ENCODE measurements at regions not wholly inside any gene's neighbourhood (a gene's known extent, or its start where the extent isn't known, plus 50 kb on each side); places are given as distances from the start of the nearest gene placed in this dataset.

- no peak for DNase-seq (ENCODE audit: low read depth, low spot score)
These were observed 396.5 kb downstream of the PRDM5 start for GRCh38 chr4:120526033-120526432.

- no peak for DNase-seq (ENCODE audit: low read depth, low spot score)
These were observed 397.4 kb downstream of the PRDM5 start for GRCh38 chr4:120525106-120525505.

GRCh38 chr4:120524237-120524636 lies 398.3 kb downstream of the PRDM5 start:
- DNase-seq (ENCODE audit: low read depth, low spot score), result no peak

- no peak for DNase-seq (ENCODE audit: low read depth, low spot score)
These were observed 401.8 kb downstream of the PRDM5 start for GRCh38 chr4:120520761-120521160.

GRCh38 chr4:120517966-120518365 lies 404.6 kb downstream of the PRDM5 start:
- peak; percentile 39 for DNase-seq (ENCODE audit: low read depth, low spot score)

GRCh38 chr4:120509719-120510118 lies 412.8 kb downstream of the PRDM5 start:
- DNase-seq (ENCODE audit: low read depth, low spot score), result no peak

GRCh38 chr4:120509222-120509621 lies 413.3 kb downstream of the PRDM5 start:
- no peak for DNase-seq (ENCODE audit: low read depth, low spot score)

DNA sequence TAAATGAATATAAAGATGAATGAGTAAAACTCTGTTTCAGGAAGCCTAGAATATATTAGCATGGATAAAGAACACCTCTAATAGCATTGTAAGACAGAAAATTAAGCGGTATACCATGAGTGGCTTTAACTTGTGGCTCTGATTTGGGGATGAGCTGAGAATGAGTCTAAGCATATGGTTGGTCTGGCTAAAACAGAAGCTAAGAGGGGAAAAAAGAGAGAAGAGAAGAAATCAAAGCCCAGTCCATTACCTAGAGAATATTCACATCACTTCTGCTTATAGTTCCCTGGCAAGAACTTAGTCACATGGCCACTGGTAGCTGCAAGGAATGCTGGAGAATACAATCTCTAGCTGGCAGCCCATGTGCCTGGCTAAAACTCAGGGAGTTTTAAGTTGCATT lies 414.5 kb downstream of the PRDM5 start:
- no peak for DNase-seq (ENCODE audit: low read depth, low spot score)

DNA sequence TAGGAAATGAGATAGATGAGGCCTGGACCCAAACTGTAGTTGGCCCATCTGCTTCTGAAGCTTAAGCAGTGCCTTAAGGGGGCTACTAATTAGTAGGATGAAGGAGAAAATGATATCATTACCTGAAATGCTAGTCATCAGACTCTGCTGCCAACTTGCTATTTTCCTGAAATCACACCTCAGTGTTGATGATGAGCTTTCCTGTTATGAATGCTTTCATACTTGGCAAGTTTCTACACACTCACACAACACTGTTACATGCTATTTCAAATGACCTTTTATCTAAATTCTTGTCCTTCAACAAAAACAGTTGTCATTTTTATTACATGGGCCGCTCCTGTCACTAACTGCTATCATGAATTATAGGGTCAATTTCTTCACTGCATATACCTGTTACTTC lies 416.0 kb downstream of the PRDM5 start:
- no peak for DNase-seq (ENCODE audit: low read depth, low spot score)

GRCh38 chr4:120498678-120499077 lies 423.8 kb downstream of the PRDM5 start:
- no peak for DNase-seq (ENCODE audit: low read depth, low spot score)

DNA sequence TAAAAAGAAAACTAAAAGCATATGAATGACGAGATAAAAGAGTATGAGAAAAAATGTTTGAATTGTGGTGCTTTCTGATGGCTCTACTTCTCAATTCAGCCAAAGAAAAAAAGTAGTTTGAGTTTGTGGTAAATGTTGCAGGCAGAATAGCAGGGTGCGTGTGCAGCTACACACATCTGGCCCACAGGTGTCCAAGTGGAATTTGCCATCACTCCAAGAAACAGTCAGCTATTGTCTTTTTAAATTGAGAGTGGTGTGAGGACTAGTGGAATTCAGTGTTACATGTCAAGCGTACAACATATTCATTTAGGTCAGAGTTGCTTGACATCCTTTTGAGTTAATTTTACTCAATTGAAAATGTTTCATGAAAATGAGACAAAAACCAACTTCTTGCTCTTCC lies 424.8 kb upstream of the MAD2L1 start:
- DNase-seq (ENCODE audit: low read depth, low spot score), result no peak

DNA sequence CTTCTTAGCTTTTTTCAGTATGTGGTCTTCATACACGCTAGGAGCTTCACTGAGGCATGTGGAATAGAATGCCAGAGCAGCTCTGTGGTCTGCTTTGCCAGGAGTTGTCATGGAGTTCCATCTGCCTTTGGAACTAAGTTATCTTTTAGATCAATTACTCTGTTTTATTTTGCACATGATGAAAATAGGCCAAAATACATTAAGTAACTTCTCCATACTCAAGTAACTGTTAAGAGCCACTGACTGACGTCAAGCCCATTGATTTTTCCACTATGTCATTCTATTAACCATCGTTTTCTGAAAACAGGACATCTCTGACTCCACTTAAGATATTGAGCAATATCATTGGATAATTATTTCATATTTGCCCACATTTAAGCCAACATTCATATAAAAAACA lies 415.1 kb upstream of the MAD2L1 start:
- DNase-seq (ENCODE audit: low read depth, low spot score), result no peak

DNA sequence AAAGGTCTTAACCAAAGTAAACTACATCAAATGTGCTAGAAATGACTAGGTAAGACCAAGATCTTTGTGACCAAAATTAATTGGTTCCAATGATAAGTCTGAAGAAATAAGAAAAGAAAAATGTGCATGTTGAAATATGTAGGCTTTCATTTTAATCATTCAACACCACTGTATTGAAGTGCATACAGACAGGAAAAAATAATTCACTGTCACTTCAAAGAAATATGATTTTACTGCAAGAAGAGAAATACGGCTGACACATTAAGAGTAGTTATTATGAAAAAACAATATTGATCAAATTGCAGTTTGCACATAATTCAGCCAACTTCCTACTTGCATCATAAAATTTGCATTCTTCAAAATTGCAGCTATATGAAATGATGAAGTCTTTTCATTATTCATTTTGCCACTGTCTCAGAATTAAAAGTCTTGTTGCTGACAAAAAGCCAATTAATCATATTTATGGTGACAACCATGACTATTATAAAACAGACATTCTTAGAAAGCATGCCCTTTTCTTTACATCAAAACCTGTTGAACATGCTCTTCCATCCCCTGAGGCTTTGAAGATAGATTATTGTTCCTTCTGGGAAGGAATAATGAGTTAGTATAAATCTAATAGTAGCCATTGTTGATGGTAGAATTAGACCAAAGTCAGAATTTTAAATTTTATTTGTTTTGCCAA lies 405.9 kb upstream of the MAD2L1 start:
- no peak for DNase-seq (ENCODE audit: low read depth, low spot score)

- DNase-seq (ENCODE audit: low read depth, low spot score), result no peak
These were observed 399.8 kb upstream of the MAD2L1 start for GRCh38 chr4:120466429-120466828.

DNA sequence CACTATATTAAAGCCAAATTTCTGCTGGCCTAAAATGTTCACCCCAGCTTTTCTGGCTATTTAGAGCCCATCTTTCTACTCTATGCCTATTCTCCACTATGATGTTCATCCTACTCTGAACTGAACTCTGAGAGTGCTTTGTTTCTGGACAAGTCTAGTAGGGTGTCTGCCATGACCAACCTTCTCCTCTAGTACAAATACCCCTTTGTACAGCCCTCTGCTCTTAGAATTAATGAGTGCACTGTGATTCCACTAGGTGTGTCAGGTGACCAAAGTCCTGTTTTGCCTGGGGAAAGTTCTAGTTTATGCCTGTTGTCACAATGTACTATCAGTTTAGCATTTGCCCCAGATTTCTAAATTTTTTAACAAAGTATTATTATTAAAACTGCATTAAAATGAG lies 388.1 kb upstream of the MAD2L1 start:
- no peak for DNase-seq (ENCODE audit: low read depth, low spot score)

DNA sequence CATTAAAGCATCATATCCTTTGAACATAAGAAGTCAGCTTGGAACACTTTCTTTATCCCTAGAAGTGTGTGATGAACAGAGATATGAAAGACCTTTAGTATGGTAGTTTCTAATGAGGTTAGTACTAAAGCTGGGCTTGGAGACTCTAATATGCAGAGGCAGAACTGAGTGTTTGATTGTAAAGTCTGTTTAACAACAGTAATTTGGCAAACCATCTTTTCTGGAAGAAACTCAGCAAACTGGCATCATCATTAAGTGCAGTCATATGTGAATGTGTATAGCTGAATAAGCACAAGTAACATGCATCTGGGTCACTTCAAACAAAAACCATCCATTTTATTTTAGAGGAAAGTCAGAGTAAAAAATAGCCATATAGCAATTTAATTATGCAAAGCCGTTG lies 385.9 kb upstream of the MAD2L1 start:
- DNase-seq (ENCODE audit: low read depth, low spot score), result no peak

- DNase-seq (ENCODE audit: low read depth, low spot score), result no peak
These were observed 385.4 kb upstream of the MAD2L1 start for GRCh38 chr4:120452001-120452400.

GRCh38 chr4:120447774-120448173 lies 381.1 kb upstream of the MAD2L1 start:
- no peak for DNase-seq (ENCODE audit: low read depth, low spot score)

GRCh38 chr4:120446051-120446567 lies 379.5 kb upstream of the MAD2L1 start:
- DNase-seq (ENCODE audit: low read depth, low spot score), result no peak

- no peak for DNase-seq (ENCODE audit: low read depth, low spot score)
These were observed 378.5 kb upstream of the MAD2L1 start for GRCh38 chr4:120445186-120445585.

GRCh38 chr4:120443116-120443515 lies 376.5 kb upstream of the MAD2L1 start:
- peak; percentile 20 for DNase-seq (ENCODE audit: low read depth, low spot score)

DNA sequence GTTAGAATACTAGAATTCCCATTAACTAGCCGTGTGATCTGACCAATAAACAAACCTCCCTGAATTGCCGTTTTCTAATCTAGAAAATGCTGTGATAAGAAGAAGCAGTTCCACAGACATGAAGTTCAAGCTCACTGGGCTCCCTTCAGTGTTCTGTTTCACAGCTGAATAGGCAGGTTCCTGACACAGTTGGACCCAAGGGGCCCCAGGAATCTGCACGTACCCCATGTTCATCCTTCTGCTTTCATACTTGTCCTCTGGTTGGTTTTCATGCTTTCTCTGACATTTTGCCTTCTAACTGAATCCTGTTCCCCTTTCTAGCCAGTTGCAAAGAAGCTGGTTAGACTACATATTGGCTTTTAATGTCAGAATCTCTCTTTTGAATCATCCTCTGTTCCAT lies 374.1 kb upstream of the MAD2L1 start:
- DNase-seq (ENCODE audit: low read depth, low spot score), result no peak

GRCh38 chr4:120435179-120435578 lies 368.5 kb upstream of the MAD2L1 start:
- DNase-seq (ENCODE audit: low read depth, low spot score), result no peak

- no peak for DNase-seq (ENCODE audit: low read depth, low spot score)
These were observed 368.1 kb upstream of the MAD2L1 start for GRCh38 chr4:120434756-120435155.

Measured in smooth muscle cell of the brain vasculature (primary cell).